ENCODE measurements at regions not wholly inside any gene's neighbourhood (a gene's known extent, or its start where the extent isn't known, plus 50 kb on each side); places are given as distances from the start of the nearest gene placed in this dataset.
"Not testable (repeated sequence)": the region's sequence is repeated elsewhere in the genome, so short reads cannot be mapped to it uniquely, and the experiment has no call there.

- not testable (repeated sequence) for H2BK120ac ChIP-seq (ENCODE audit: insufficient read depth, low read length, poor library complexity); H3K9ac ChIP-seq (ENCODE audit: low read length); H3K79me1 ChIP-seq (ENCODE audit: low read length); H2BK5ac ChIP-seq (ENCODE audit: low read depth, low read length, poor library complexity); H3K79me2 ChIP-seq (ENCODE audit: control insufficient read depth, insufficient read depth, low read length, poor library complexity); H3K27ac ChIP-seq (ENCODE audit: low read depth, low read length); H4K8ac ChIP-seq (ENCODE audit: low read depth, low read length); H3K4me3 ChIP-seq (ENCODE audit: low read depth, low read length); H3K14ac ChIP-seq (ENCODE audit: low read length); H4K12ac ChIP-seq (ENCODE audit: low read depth, low read length); H3K4me2 ChIP-seq (ENCODE audit: low read length); H4K91ac ChIP-seq (ENCODE audit: low read depth, low read length); H3K36me3 ChIP-seq (ENCODE audit: control insufficient read depth in 1 of 2, insufficient read depth in 2 of 2, low read length in 2 of 2); H3K27me3 ChIP-seq (ENCODE audit: insufficient read depth, low read length); H3K4ac ChIP-seq (ENCODE audit: low read depth, low read length); H3K18ac ChIP-seq (ENCODE audit: low read length); H2AK5ac ChIP-seq (ENCODE audit: low read length); H3K23ac ChIP-seq (ENCODE audit: low read length); H2AFZ ChIP-seq (ENCODE audit: insufficient read depth, low read length, poor library complexity); H3K4me1 ChIP-seq (ENCODE audit: control insufficient read depth in 1 of 2, insufficient read depth in 2 of 2, low read length in 2 of 2); H2BK12ac ChIP-seq (ENCODE audit: low read length); H3K9me3 ChIP-seq (ENCODE audit: insufficient read depth, low read depth, low read length)
- WGBS (ENCODE audit: extremely low coverage, insufficient coverage, insufficient read length), result no CpG with 5 or more reads among the region's 56 CpGs
- DNase-seq, result peak; percentile 93 to 96
Measured at GRCh38 chr5:12574298-12575093, 670.2 kb upstream of the CTNND2 start.

- not testable (repeated sequence) for H3K4me2 ChIP-seq (ENCODE audit: low read length); H3K4ac ChIP-seq (ENCODE audit: low read depth, low read length); H3K23ac ChIP-seq (ENCODE audit: low read length); DNase-seq; H3K9me3 ChIP-seq (ENCODE audit: insufficient read depth, low read depth, low read length); H3K14ac ChIP-seq (ENCODE audit: low read length); H2AFZ ChIP-seq (ENCODE audit: insufficient read depth, low read length, poor library complexity); H2AK5ac ChIP-seq (ENCODE audit: low read length); H3K27me3 ChIP-seq (ENCODE audit: insufficient read depth, low read length); H2BK120ac ChIP-seq (ENCODE audit: insufficient read depth, low read length, poor library complexity); H4K12ac ChIP-seq (ENCODE audit: low read depth, low read length); H3K9ac ChIP-seq (ENCODE audit: low read length); H3K4me3 ChIP-seq (ENCODE audit: low read depth, low read length); H3K4me1 ChIP-seq (ENCODE audit: control insufficient read depth in 1 of 2, insufficient read depth in 2 of 2, low read length in 2 of 2); H3K79me1 ChIP-seq (ENCODE audit: low read length); H3K36me3 ChIP-seq (ENCODE audit: control insufficient read depth in 1 of 2, insufficient read depth in 2 of 2, low read length in 2 of 2); H2BK12ac ChIP-seq (ENCODE audit: low read length); H2BK5ac ChIP-seq (ENCODE audit: low read depth, low read length, poor library complexity); H4K8ac ChIP-seq (ENCODE audit: low read depth, low read length); H3K18ac ChIP-seq (ENCODE audit: low read length); H3K27ac ChIP-seq (ENCODE audit: low read depth, low read length); H4K91ac ChIP-seq (ENCODE audit: low read depth, low read length); H3K79me2 ChIP-seq (ENCODE audit: control insufficient read depth, insufficient read depth, low read length, poor library complexity)
- WGBS (ENCODE audit: extremely low coverage, insufficient coverage, insufficient read length), result no CpG with 5 or more reads among the region's 30 CpGs
Measured at GRCh38 chr5:12573916-12574297, 669.7 kb upstream of the CTNND2 start.

DNA sequence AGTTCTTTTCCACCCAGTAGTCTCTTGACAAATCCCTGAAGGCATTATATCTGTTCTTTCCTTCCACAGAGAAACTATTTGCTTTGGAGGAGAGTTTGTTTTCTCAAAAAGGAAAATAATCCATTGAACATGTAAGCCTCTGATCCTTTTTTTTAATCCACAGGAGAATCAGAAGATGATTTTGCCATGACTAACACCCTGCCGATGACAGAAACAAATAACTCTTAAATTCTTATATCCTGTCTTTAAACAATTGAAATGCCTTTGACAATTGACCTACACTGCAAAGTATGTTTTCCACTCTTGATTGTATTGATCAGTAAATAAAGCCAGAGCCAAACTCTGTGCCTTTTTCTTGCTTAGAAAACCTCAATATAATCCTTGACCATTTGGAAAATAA lies 666.4 kb upstream of the CTNND2 start:
- no peak overlapping the region for H4K8ac ChIP-seq (ENCODE audit: low read depth, low read length)
- no peak overlapping the region for H3K23ac ChIP-seq (ENCODE audit: low read length)
- no peak overlapping the region for H3K4ac ChIP-seq (ENCODE audit: low read depth, low read length)
- H3K9me3 ChIP-seq (ENCODE audit: insufficient read depth, low read depth, low read length), result no peaks in the 10 kb centered on the region
- no CpG with 5 or more reads among the region's 1 CpG for WGBS (ENCODE audit: extremely low coverage, insufficient coverage, insufficient read length)
- H2BK12ac ChIP-seq (ENCODE audit: low read length), result no peak overlapping the region
- H3K4me1 ChIP-seq (ENCODE audit: control insufficient read depth in 1 of 2, insufficient read depth in 2 of 2, low read length in 2 of 2), result no peaks in the 10 kb centered on the region
- no peak overlapping the region for H3K27ac ChIP-seq (ENCODE audit: low read depth, low read length)
- H4K91ac ChIP-seq (ENCODE audit: low read depth, low read length), result no peak overlapping the region
- no peak overlapping the region for H3K18ac ChIP-seq (ENCODE audit: low read length)
- DNase-seq, result no peak
- H2BK5ac ChIP-seq (ENCODE audit: low read depth, low read length, poor library complexity), result no peak overlapping the region
- no peaks in the 10 kb centered on the region for H3K79me2 ChIP-seq (ENCODE audit: control insufficient read depth, insufficient read depth, low read length, poor library complexity)
- H2AFZ ChIP-seq (ENCODE audit: insufficient read depth, low read length, poor library complexity), result no peak overlapping the region
- H3K14ac ChIP-seq (ENCODE audit: low read length), result no peak overlapping the region
- no peak overlapping the region for H4K12ac ChIP-seq (ENCODE audit: low read depth, low read length)
- H3K27me3 ChIP-seq (ENCODE audit: insufficient read depth, low read length), result no peaks in the 10 kb centered on the region
- H2BK120ac ChIP-seq (ENCODE audit: insufficient read depth, low read length, poor library complexity), result no peak overlapping the region
- no peak overlapping the region for H2AK5ac ChIP-seq (ENCODE audit: low read length)
- no peak overlapping the region for H3K4me3 ChIP-seq (ENCODE audit: low read depth, low read length)
- no peaks in the 10 kb centered on the region for H3K36me3 ChIP-seq (ENCODE audit: control insufficient read depth in 1 of 2, insufficient read depth in 2 of 2, low read length in 2 of 2)
- H3K4me2 ChIP-seq (ENCODE audit: low read length), result no peak overlapping the region
- H3K79me1 ChIP-seq (ENCODE audit: low read length), result no peaks in the 10 kb centered on the region
- no peak overlapping the region for H3K9ac ChIP-seq (ENCODE audit: low read length)

DNA sequence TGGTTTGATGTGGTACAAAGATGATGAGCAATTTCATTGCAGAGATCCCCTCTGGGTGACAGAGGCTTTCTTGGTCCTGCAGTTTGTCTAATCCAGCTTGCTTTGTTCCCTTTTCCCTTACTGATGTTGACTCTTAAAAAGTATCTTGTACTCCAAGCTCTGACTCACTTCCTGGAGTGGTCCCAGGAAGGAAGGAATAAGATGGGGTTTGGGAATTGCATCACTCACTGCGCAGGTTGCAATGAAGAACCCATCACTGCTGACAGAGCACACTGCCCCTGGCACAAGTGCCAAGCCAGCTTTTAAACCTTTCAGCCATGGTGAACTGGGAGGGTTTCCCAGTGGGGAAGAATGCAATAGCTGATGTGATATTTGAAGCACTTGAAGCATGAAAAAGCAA lies 662.2 kb upstream of the CTNND2 start:
- Histone ChIP-seq H2AFZ (ENCODE audit: insufficient read depth, low read length, poor library complexity) (no peak overlapping the region), H3K14ac (ENCODE audit: low read length) (no peak overlapping the region), H3K23ac (ENCODE audit: low read length) (no peak overlapping the region), H3K4me2 (ENCODE audit: low read length) (no peak overlapping the region), H3K79me2 (ENCODE audit: control insufficient read depth, insufficient read depth, low read length, poor library complexity) (no peaks in the 10 kb centered on the region), H3K4me3 (ENCODE audit: low read depth, low read length) (no peak overlapping the region), H2BK120ac (ENCODE audit: insufficient read depth, low read length, poor library complexity) (no peak overlapping the region), H3K9ac (ENCODE audit: low read length) (no peak overlapping the region), H3K27ac (ENCODE audit: low read depth, low read length) (no peak overlapping the region), H3K18ac (ENCODE audit: low read length) (no peak overlapping the region), H4K91ac (ENCODE audit: low read depth, low read length) (no peak overlapping the region), H4K12ac (ENCODE audit: low read depth, low read length) (no peak overlapping the region), H4K8ac (ENCODE audit: low read depth, low read length) (no peak overlapping the region), H3K4me1 (ENCODE audit: control insufficient read depth in 1 of 2, insufficient read depth in 2 of 2, low read length in 2 of 2) (no peaks in the 10 kb centered on the region), H3K9me3 (ENCODE audit: insufficient read depth, low read depth, low read length) (peaks cover 2% of the 10 kb centered on the region), H2BK5ac (ENCODE audit: low read depth, low read length, poor library complexity) (no peak overlapping the region), H3K79me1 (ENCODE audit: low read length) (no peaks in the 10 kb centered on the region), H2AK5ac (ENCODE audit: low read length) (no peak overlapping the region), H3K27me3 (ENCODE audit: insufficient read depth, low read length) (no peaks in the 10 kb centered on the region), H2BK12ac (ENCODE audit: low read length) (no peak overlapping the region), H3K4ac (ENCODE audit: low read depth, low read length) (no peak overlapping the region), H3K36me3 (ENCODE audit: control insufficient read depth in 1 of 2, insufficient read depth in 2 of 2, low read length in 2 of 2) (no peaks in the 10 kb centered on the region)
- DNase-seq, result no peak
- no CpG with 5 or more reads among the region's 1 CpG for WGBS (ENCODE audit: extremely low coverage, insufficient coverage, insufficient read length)

All from trophoblast cell (in vitro differentiated cells and primary cell).